Psoas muscle (tissue), 7 donors: ENCODE measurements at regions not wholly inside any gene's neighbourhood (a gene's known extent, or its start where the extent isn't known, plus 50 kb on each side); places are given as distances from the start of the nearest gene placed in this dataset.

Experiments used
- ATAC-seq, 4 donors: fragments of 200-7000 bp; cut with Tn5 transposase; one replicate each; pipeline ENCODE4 v1.9.1; 2020; ENCODE audit warnings: moderate library complexity in 3 of 4, mild to moderate bottlenecking in 2 of 4
- DNase-seq, 2 donors: peaks; one replicate each; pipeline ENCODE4 v3.0.0-alpha.2; 2020
- H3K27ac ChIP-seq: fragments of 200-600 bp; one replicate; pipeline ENCODE4 v1.8.0; 2022
- H3K27me3 ChIP-seq, 3 donors: fragments of 200-600 bp in 1 of 3; one replicate each; pipeline versions ENCODE4 v1.6.1 to v1.8.0; 2013 to 2022; ENCODE audit warnings: low read length in 2 of 3, mild to moderate bottlenecking in 2 of 3, moderate library complexity in 1 of 3; ENCODE audit not compliant: insufficient read depth in 3 of 3
- H3K36me3 ChIP-seq, 2 donors: fragments of 200-600 bp in 1 of 2; one replicate each; pipeline versions ENCODE4 v1.6.1 to v1.8.0; 2013 to 2022; ENCODE audit warnings: low read depth in 1 of 2, mild to moderate bottlenecking in 1 of 2, moderate library complexity in 1 of 2; ENCODE audit not compliant: insufficient read depth in 1 of 2
- H3K4me1 ChIP-seq: fragments of 200-600 bp; one replicate; pipeline ENCODE4 v1.8.0; 2022
- H3K4me3 ChIP-seq: fragments of 200-600 bp; one replicate; pipeline ENCODE4 v1.8.0; 2022; ENCODE audit warnings: mild to moderate bottlenecking
- H3K9me3 ChIP-seq: fragments of 200-600 bp; one replicate; pipeline ENCODE4 v1.8.0; 2022
- CTCF ChIP-seq: fragments of 200-600 bp; IDR thresholded peaks from one replicate; pipeline ENCODE4 v1.8.0; 2022; ENCODE audit warnings: antibody characterized with exemption
- WGBS, 3 donors: extraction: QIAGEN DNeasy Blood & Tissue Kit; methylation state at CpG; one replicate each; pipeline versions ENCODE4 v1.1.6 to v1.1.7; 2013; 5-methylcytosine and 5-hydroxymethylcytosine counted together
- intact Hi-C, 2 donors: fragments of 100-400 bp; cut with DNase I; formaldehyde crosslinking; loops; one replicate each; pipeline versions ENCODE4 v1.11.0 to v1.14.2; 2022
- donor health status: healthy with polysubstance abuse.
- donor health status: DM: no; HTN: no; CAD: no; lungs with moderate emphysema.
- donor health status: Bipolar disorder and iron deficiency.
- donor health status: healthy.
- donor health status: DM: yes; HTN: yes; CAD: no.
- donor health status: DM: no; HTN: no; CAD: no.
- donor health status: DM: yes; HTN: yes; CAD: no.

GRCh38 chr4:18366136-18366535 lies 344.6 kb upstream of the LCORL start:
- Histone ChIP-seq H3K27me3 (no peaks in the 10 kb centered on the region), H3K36me3 (no peaks in the 10 kb centered on the region), H3K4me1 (no peaks in the 10 kb centered on the region), H3K4me3 (no peak overlapping the region), H3K9me3 (no peaks in the 10 kb centered on the region), H3K27ac (no peak overlapping the region)
- no peak for TF ChIP-seq CTCF
- intact Hi-C loops: loop anchor here (10.0 kb wide), 1 partner anchor 551 kb away; the partner anchor contains the start of genes DCAF16 (in 2 of the 2) and NCAPG (in 2 of the 2)
- ATAC-seq (no peak), DNase-seq (no peak)
- 82 to 86% (median 83%) methylated on average over 3 of the region's 3 CpGs for WGBS, 3 donors

GRCh38 chr4:18343581-18343980 lies 322.0 kb upstream of the LCORL start:
- Histone ChIP-seq H3K36me3 (no peaks in the 10 kb centered on the region), H3K9me3 (no peaks in the 10 kb centered on the region), H3K27ac (no peak overlapping the region), H3K4me3 (no peak overlapping the region), H3K27me3 (no peaks in the 10 kb centered on the region), H3K4me1 (no peaks in the 10 kb centered on the region)
- DNase-seq: no peak
- no peak for TF ChIP-seq CTCF
- no peak for ATAC-seq
- intact Hi-C loops: no loop called here
- WGBS, 3 donors: 89 to 93% (median 90%) methylated on average over 7 of the region's 7 CpGs

- no peak for TF ChIP-seq CTCF
- no peak for ATAC-seq
- 78 to 86% (median 84%) methylated on average over 4 of the region's 4 CpGs for WGBS, 3 donors
Measured at GRCh38 chr4:18342847-18343246, 321.3 kb upstream of the LCORL start.

GRCh38 chr4:18321956-18322530 lies 300.5 kb upstream of the LCORL start:
- intact Hi-C loops: no loop called here
- Histone ChIP-seq H3K4me3 (no peak overlapping the region), H3K27ac (no peak overlapping the region), H3K27me3 (no peaks in the 10 kb centered on the region), H3K4me1 (no peaks in the 10 kb centered on the region), H3K36me3 (no peaks in the 10 kb centered on the region), H3K9me3 (no peaks in the 10 kb centered on the region)
- ATAC-seq: no peak
- no peak for DNase-seq
- WGBS, 3 donors: 10 to 35% (median 16%) methylated on average over 5 of the region's 5 CpGs
- no peak for TF ChIP-seq CTCF

More at GRCh38 chr4:18342847-18343246, 321.3 kb upstream of the LCORL start:
- DNase-seq: no peak
- Histone ChIP-seq H3K27ac (no peak overlapping the region), H3K4me1 (no peaks in the 10 kb centered on the region), H3K9me3 (no peaks in the 10 kb centered on the region), H3K4me3 (no peak overlapping the region), H3K36me3 (no peaks in the 10 kb centered on the region), H3K27me3 (no peaks in the 10 kb centered on the region)
- intact Hi-C loops: no loop called here

GRCh38 chr4:18319431-18319830 lies 297.9 kb upstream of the LCORL start:
- Histone ChIP-seq H3K4me3 (peak overlapping the region; percentile 12), H3K4me1 (no peaks in the 10 kb centered on the region), H3K27ac (no peak overlapping the region), H3K9me3 (no peaks in the 10 kb centered on the region), H3K36me3 (no peaks in the 10 kb centered on the region), H3K27me3 (no peaks in the 10 kb centered on the region)
- no peak for TF ChIP-seq CTCF
- no peak for DNase-seq
- 58 to 61% (median 60%) methylated on average over 6 of the region's 6 CpGs for WGBS, 3 donors
- intact Hi-C loops: no loop called here
- ATAC-seq: no peak
